ENCODE measurements at regions not wholly inside any gene's neighbourhood (a gene's known extent, or its start where the extent isn't known, plus 50 kb on each side); places are given as distances from the start of the nearest gene placed in this dataset.
A peak's percentile ranks its signal among the peaks of the same experiment; 100 is the strongest.

GRCh38 chr4:183563874-183564273, 59.0 kb downstream of the ING2 start:
- peak; percentile 14 for DNase-seq (ENCODE audit: low spot score)

GRCh38 chr4:183571350-183571941, 66.6 kb downstream of the ING2 start:
- DNase-seq (ENCODE audit: low spot score), result peak; percentile 4

GRCh38 chr4:183576701-183577404, 72.0 kb downstream of the ING2 start:
- no peak for DNase-seq (ENCODE audit: low spot score)

- DNase-seq (ENCODE audit: low spot score), result no peak
Measured at GRCh38 chr4:183580370-183580769, 75.5 kb downstream of the ING2 start.

- DNase-seq (ENCODE audit: low spot score), result no peak
Measured at GRCh38 chr4:183580849-183581248, 76.0 kb downstream of the ING2 start.

- no peak for DNase-seq (ENCODE audit: low spot score)
Measured at GRCh38 chr4:183586824-183587223, 72.2 kb downstream of the RWDD4 start.

- DNase-seq (ENCODE audit: low spot score), result peak; percentile 18
Measured at GRCh38 chr4:183588169-183588675, 70.8 kb downstream of the RWDD4 start.

- DNase-seq (ENCODE audit: low spot score), result no peak
Measured at GRCh38 chr4:183588691-183589090, 70.3 kb downstream of the RWDD4 start.

GRCh38 chr4:183589461-183590099, 69.4 kb downstream of the RWDD4 start:
- DNase-seq (ENCODE audit: low spot score), result no peak

Data from Ammon's horn (tissue), 1 donor.